Left ventricle myocardium inferior (tissue), 1 donor: ENCODE measurements at regions not wholly inside any gene's neighbourhood (a gene's known extent, or its start where the extent isn't known, plus 50 kb on each side); places are given as distances from the start of the nearest gene placed in this dataset.
A peak's percentile ranks its signal among the peaks of the same experiment; 100 is the strongest.

ENCODE experiments used
- DNase-seq: peaks from one replicate; pipeline ENCODE4 v3.0.0-alpha.2; 2020
- H3K27ac ChIP-seq: fragments of 200-600 bp; replicated peaks from 2 replicates; pipeline ENCODE4 v1.8.0; 2021
- H3K27me3 ChIP-seq: fragments of 200-600 bp; 2 replicates; pipeline ENCODE4 v1.8.0; 2021; ENCODE audit warnings: low read depth
- H3K36me3 ChIP-seq: fragments of 200-600 bp; 2 replicates; pipeline ENCODE4 v1.8.0; 2021
- H3K4me1 ChIP-seq: fragments of 200-600 bp; 2 replicates; pipeline ENCODE4 v1.8.0; 2021
- H3K4me3 ChIP-seq: fragments of 200-600 bp; 2 replicates; pipeline ENCODE4 v1.8.0; 2021; ENCODE audit warnings: mild to moderate bottlenecking, moderate library complexity
- H3K9me3 ChIP-seq: fragments of 200-600 bp; replicated peaks from 2 replicates; pipeline ENCODE4 v1.8.0; 2021
- intact Hi-C: fragments of 100-400 bp; cut with micrococcal nuclease; formaldehyde crosslinking; loops from one replicate; pipeline ENCODE4 v1.11.0; 2022
- TF ChIP-seq, protein P1 (sequence below): fragments of 200-600 bp; IDR thresholded peaks from 2 replicates; pipeline ENCODE4 v1.8.0; 2021; ENCODE audit warnings: antibody characterized with exemption, mild to moderate bottlenecking, borderline replicate concordance
- donor health status: DM: no; HTN: yes; CAD: no; lungs with severe emphysema.

DNA sequence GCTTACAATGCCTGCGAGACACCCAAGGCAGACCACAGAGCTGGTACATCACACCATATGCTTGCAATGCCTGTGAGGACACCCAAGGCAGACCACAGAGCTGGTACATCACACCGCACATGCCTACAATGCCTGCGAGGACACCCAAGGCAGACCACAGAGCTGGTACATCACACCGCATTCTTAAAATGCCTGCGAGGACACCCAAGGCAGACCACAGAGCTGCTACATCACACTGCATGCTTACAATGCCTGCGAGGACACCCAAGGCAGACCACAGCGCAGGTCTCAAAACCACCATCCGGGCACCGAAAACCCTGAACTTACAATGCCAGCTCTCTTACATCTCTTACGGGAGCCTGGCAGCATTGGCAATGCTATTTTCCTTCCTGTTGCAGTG is 799.6 kb downstream of the GALR1 start:
- Histone ChIP-seq H3K4me3 (no peak overlapping the region), H3K9me3 (no peaks in the 10 kb centered on the region), H3K27me3 (peaks cover 35% of the 10 kb centered on the region), H3K36me3 (no peaks in the 10 kb centered on the region), H3K4me1 (no peaks in the 10 kb centered on the region), H3K27ac (no peak overlapping the region)
- TF ChIP-seq, protein P1, sequence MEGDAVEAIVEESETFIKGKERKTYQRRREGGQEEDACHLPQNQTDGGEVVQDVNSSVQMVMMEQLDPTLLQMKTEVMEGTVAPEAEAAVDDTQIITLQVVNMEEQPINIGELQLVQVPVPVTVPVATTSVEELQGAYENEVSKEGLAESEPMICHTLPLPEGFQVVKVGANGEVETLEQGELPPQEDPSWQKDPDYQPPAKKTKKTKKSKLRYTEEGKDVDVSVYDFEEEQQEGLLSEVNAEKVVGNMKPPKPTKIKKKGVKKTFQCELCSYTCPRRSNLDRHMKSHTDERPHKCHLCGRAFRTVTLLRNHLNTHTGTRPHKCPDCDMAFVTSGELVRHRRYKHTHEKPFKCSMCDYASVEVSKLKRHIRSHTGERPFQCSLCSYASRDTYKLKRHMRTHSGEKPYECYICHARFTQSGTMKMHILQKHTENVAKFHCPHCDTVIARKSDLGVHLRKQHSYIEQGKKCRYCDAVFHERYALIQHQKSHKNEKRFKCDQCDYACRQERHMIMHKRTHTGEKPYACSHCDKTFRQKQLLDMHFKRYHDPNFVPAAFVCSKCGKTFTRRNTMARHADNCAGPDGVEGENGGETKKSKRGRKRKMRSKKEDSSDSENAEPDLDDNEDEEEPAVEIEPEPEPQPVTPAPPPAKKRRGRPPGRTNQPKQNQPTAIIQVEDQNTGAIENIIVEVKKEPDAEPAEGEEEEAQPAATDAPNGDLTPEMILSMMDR = no peak
- DNase-seq = no peak
- intact Hi-C loops = no loop called here

DNA sequence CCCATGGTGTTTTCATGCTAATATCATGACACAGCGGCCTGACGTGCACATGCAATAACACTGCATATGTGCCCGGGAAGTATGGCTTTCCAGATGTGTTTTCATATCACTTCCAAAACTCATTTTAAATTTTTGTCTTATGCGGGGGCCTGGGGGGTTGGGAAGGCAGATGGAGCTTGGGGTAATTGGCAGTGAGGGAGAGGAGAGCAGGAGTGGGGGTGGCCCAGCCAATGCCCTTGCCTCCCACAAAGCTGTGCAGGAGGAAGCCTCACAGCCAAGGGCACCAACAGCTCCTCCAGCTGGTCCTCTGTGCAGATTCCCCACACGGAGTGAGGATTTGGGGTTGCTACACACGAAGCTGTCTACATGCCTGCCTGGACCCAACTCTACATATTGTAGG is 805.2 kb downstream of the GALR1 start:
- Histone ChIP-seq H3K27me3 (peaks cover 16% of the 10 kb centered on the region), H3K4me1 (no peaks in the 10 kb centered on the region), H3K27ac (no peak overlapping the region), H3K4me3 (no peak overlapping the region), H3K36me3 (no peaks in the 10 kb centered on the region), H3K9me3 (peaks cover 9% of the 10 kb centered on the region)
- no peak for DNase-seq
- intact Hi-C loops = no loop called here
- TF ChIP-seq, protein P1 = no peak

- DNase-seq = no peak
- Histone ChIP-seq H3K36me3 (no peaks in the 10 kb centered on the region), H3K27me3 (peaks cover 16% of the 10 kb centered on the region), H3K27ac (no peak overlapping the region), H3K4me1 (no peaks in the 10 kb centered on the region), H3K4me3 (no peak overlapping the region), H3K9me3 (peaks cover 9% of the 10 kb centered on the region)
- TF ChIP-seq, protein P1 = no peak
- intact Hi-C loops = no loop called here
These were observed 806.4 kb downstream of the GALR1 start for GRCh38 chr18:78056011-78056410.

- peak; percentile 22 for DNase-seq
- intact Hi-C loops = no loop called here
- no peaks in the 10 kb centered on the region for H3K36me3 ChIP-seq
- H3K27me3 ChIP-seq = peaks cover 7% of the 10 kb centered on the region
- no peak overlapping the region for H3K27ac ChIP-seq
- no peak overlapping the region for H3K4me3 ChIP-seq
- H3K4me1 ChIP-seq = no peaks in the 10 kb centered on the region
- H3K9me3 ChIP-seq = peaks cover 24% of the 10 kb centered on the region
- TF ChIP-seq, protein P1 = no peak
These were observed 820.4 kb downstream of the GALR1 start for GRCh38 chr18:78069784-78070664.

DNA sequence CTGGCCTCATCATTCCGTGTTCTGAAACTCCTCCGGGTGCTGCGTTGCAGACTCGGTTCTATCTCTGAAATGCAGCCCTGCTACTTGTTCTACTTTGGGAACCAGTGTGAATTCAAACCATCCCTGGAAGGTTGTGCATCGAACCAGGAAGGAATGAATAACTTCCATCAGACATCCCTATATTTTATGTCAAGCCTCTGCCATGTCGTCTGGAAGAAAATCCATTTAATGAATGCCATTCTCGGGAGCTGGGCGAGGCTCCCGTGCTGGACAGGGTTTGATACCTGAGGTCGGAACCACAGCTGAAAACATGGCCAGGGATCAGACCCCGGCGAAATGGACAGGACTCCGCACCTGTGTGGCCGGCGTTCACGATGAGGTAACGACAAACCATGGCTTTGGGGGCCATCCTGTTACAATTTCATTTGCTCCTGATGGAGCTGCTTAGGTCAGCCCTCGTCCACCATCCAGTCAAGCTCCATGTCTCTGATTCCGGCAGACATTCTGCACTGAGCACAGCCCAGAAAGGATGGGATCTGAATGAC is 821.6 kb downstream of the GALR1 start:
- TF ChIP-seq, protein P1 = no peak
- intact Hi-C loops = no loop called here
- peaks cover 15% of the 10 kb centered on the region for H3K9me3 ChIP-seq
- peaks cover 20% of the 10 kb centered on the region for H3K27me3 ChIP-seq
- H3K4me1 ChIP-seq = no peaks in the 10 kb centered on the region
- no peaks in the 10 kb centered on the region for H3K36me3 ChIP-seq
- DNase-seq = no peak
- H3K27ac ChIP-seq = no peak overlapping the region
- no peak overlapping the region for H3K4me3 ChIP-seq
